ENCODE measurements at regions not wholly inside any gene's neighbourhood (a gene's known extent, or its start where the extent isn't known, plus 50 kb on each side); places are given as distances from the start of the nearest gene placed in this dataset.

DNA sequence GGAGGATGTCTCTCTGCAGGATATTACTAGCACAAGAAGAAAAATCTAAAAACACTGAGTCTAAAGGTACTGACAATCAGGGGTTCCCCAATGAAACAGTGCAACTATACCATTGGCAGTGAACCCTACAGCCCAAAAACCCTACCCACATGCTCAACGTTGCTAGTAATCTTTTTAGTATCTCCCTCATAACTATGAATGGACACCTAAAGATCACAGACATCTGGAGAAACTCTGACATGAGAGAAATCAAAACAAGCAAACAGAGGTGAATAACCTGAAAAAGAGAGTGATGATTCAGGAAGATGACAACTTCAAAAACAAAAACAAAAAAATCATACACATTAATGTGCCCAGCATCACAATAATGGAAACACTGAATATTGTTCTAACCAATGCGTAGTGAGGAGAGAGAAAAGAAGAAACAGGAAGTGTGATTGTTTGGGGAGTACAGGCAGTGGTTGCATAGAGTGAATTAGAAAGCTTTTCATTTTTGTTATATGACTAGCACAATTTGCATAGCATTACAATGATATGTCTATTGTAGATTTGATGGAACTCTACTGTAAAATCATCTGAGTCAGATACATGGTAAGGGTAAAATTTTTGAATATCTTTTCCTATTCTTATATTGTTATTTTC, 78.9 kb upstream of the FMR1 start:
- Histone ChIP-seq H3K4me3 (ENCODE audit: low read depth, low read length) (no peak overlapping the region), H3K36me3 (ENCODE audit: control insufficient read depth, insufficient read depth, low read length) (no peaks in the 10 kb centered on the region), H3K27me3 (ENCODE audit: control insufficient read depth, insufficient read depth, low read length) (no peaks in the 10 kb centered on the region)
- no peak for DNase-seq (ENCODE audit: low read depth)
- TF ChIP-seq, protein P1, sequence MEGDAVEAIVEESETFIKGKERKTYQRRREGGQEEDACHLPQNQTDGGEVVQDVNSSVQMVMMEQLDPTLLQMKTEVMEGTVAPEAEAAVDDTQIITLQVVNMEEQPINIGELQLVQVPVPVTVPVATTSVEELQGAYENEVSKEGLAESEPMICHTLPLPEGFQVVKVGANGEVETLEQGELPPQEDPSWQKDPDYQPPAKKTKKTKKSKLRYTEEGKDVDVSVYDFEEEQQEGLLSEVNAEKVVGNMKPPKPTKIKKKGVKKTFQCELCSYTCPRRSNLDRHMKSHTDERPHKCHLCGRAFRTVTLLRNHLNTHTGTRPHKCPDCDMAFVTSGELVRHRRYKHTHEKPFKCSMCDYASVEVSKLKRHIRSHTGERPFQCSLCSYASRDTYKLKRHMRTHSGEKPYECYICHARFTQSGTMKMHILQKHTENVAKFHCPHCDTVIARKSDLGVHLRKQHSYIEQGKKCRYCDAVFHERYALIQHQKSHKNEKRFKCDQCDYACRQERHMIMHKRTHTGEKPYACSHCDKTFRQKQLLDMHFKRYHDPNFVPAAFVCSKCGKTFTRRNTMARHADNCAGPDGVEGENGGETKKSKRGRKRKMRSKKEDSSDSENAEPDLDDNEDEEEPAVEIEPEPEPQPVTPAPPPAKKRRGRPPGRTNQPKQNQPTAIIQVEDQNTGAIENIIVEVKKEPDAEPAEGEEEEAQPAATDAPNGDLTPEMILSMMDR (IDR thresholded peaks at IDR 0.05; ENCODE audit: insufficient read depth, low read length, poor library complexity, severe bottlenecking), result no peak

DNA sequence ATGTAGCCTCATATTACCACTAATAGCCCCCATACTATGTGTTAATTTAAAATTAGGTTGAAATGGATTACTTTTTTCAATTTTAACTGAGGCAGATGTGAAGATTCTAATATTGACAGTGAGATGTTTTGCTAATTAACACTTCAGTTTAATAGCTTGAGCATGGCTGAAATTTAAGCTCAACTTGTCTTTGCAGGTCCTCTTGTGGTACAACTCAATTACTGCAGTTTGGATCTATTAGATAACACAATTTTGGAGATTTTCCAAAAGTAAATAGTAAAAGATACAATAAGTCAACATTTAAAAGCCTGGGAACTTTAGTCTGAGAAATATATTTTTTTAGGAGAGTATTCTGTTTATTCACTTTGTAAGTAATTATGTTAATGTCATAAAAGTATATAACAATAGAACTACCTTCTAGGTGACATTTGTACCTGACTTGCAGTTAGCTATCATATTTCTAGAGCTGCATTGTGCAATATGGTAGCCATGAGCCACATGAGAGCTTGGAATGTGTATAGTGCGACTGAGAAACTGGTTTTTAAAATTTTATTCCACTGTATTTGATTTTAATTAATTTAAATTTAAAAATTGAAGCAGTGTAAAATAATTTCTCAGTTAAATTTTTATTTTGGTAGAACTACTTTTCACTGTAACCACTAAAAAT, 73.1 kb upstream of the FMR1 start:
- Histone ChIP-seq H3K4me3 (ENCODE audit: low read depth, low read length) (no peak overlapping the region), H3K27me3 (ENCODE audit: control insufficient read depth, insufficient read depth, low read length) (no peaks in the 10 kb centered on the region), H3K36me3 (ENCODE audit: control insufficient read depth, insufficient read depth, low read length) (no peaks in the 10 kb centered on the region)
- no peak for DNase-seq (ENCODE audit: low read depth)
- TF ChIP-seq, protein P1 (IDR thresholded peaks at IDR 0.05; ENCODE audit: insufficient read depth, low read length, poor library complexity, severe bottlenecking), result peak; percentile 21

DNA sequence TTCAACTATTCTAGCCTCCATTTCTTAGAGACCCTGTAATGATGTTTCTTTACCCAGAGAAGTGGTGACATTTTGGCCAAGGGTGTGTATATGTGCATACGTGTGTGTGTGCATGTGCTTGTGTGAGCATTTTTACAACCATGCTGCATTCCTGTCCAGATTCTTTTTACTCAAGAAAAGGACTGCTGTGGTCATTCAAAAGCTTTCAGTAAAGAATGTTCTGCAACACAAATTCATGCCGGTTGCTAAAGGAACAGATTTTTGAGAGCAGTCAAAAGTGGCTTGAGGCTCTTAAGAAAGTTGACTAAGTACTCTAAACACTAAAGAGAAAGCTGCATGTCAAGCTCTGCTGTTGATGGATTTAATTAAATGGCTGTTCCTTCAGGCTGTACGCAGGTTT, 65.0 kb upstream of the FMR1 start:
- H3K4me3 ChIP-seq (ENCODE audit: low read depth, low read length), result no peak overlapping the region
- no peak for DNase-seq (ENCODE audit: low read depth)
- TF ChIP-seq, protein P1 (IDR thresholded peaks at IDR 0.05; ENCODE audit: insufficient read depth, low read length, poor library complexity, severe bottlenecking), result no peak
- no peaks in the 10 kb centered on the region for H3K27me3 ChIP-seq (ENCODE audit: control insufficient read depth, insufficient read depth, low read length)
- no peaks in the 10 kb centered on the region for H3K36me3 ChIP-seq (ENCODE audit: control insufficient read depth, insufficient read depth, low read length)

DNA sequence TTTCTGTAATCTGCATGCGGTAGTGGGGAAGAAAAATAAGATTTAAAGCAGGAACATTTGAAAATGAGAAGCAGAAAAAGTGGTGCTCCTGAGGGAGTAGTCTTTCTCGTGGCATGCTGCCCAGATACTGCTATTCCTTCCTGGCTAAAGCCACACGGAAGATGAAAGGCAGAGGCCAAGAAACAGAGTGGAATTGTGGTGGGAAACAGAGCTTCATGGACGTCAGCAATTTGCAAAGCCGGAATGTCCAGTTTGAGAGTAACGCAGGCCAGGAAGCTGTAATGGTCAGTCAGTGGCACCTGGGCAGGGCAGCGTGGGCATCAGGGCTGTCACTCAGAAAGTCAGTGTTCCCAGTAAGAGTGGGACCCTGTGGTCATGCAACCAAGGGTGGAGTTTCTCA, 63.7 kb upstream of the FMR1 start:
- Histone ChIP-seq H3K27me3 (ENCODE audit: control insufficient read depth, insufficient read depth, low read length) (no peaks in the 10 kb centered on the region), H3K4me3 (ENCODE audit: low read depth, low read length) (no peak overlapping the region), H3K36me3 (ENCODE audit: control insufficient read depth, insufficient read depth, low read length) (no peaks in the 10 kb centered on the region)
- TF ChIP-seq, protein P1 (IDR thresholded peaks at IDR 0.05; ENCODE audit: insufficient read depth, low read length, poor library complexity, severe bottlenecking), result no peak
- no peak for DNase-seq (ENCODE audit: low read depth)

DNA sequence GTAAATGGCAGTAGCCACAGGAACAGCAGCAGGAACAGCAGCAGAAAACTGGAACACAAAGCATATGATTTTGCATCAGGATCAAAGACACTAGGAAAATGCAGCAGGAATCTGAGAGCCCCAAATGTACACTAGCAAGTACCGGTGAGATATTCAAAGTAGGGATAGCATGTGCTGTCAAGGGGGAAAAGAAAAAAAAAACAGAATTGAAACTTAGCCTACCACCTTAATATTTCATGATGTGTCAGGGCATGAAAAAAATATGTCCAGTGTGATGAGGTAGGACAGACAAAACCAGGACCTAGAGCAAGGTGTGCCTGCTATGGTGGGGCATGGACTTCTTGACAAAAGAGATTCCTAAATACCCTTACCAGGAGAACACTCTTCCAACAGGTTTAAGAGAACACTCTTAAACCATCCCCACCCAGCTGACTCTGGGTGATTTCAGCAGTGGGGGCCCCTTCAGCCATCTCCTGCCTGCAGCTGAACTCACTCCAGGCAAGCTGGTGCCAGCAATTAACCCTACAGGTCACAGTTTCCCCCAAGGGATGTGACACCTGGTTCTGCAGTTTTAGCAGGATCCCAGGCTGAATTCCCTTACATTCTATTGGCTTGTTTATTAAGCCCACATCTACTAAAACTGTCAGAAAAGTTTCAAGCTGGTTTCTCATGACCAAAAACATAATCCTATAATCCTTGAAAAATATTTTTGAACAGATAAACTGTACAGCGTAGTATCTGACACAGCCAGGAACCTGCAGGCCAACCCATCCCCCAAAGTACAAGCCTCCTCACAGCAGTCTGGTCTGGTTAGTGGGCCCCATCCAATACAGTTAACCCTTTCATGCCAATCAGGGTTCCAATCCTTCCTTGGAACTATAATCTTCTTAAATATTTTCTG, 62.9 kb upstream of the FMR1 start:
- no peak for DNase-seq (ENCODE audit: low read depth)
- Histone ChIP-seq H3K27me3 (ENCODE audit: control insufficient read depth, insufficient read depth, low read length) (no peaks in the 10 kb centered on the region), H3K36me3 (ENCODE audit: control insufficient read depth, insufficient read depth, low read length) (no peaks in the 10 kb centered on the region), H3K4me3 (ENCODE audit: low read depth, low read length) (no peak overlapping the region)
- TF ChIP-seq, protein P1 (IDR thresholded peaks at IDR 0.05; ENCODE audit: insufficient read depth, low read length, poor library complexity, severe bottlenecking), result no peak
